ENCODE measurements at regions not wholly inside any gene's neighbourhood (a gene's known extent, or its start where the extent isn't known, plus 50 kb on each side); places are given as distances from the start of the nearest gene placed in this dataset.

- Histone ChIP-seq H3K9me3 (ENCODE audit: control insufficient read depth, insufficient read depth, low read length) (no peaks in the 10 kb centered on the region), H3K4me3 (ENCODE audit: low read length) (no peak overlapping the region), H3K27ac (ENCODE audit: low read length) (no peak overlapping the region), H3K36me3 (ENCODE audit: control insufficient read depth, insufficient read depth, low read length) (no peaks in the 10 kb centered on the region), H3K4me1 (ENCODE audit: control insufficient read depth, insufficient read depth, low read length) (no peaks in the 10 kb centered on the region), H3K27me3 (ENCODE audit: control insufficient read depth, insufficient read depth, low read length) (no peaks in the 10 kb centered on the region)
- no CpG with 5 or more reads among the region's 1 CpG for WGBS (ENCODE audit: insufficient coverage, insufficient read length)
- no peak for DNase-seq (ENCODE audit: low read depth, low spot score)
Observed at GRCh38 chr4:129968778-129969177, 872.8 kb downstream of the C4orf33 start.

- no peak overlapping the region for H3K27ac ChIP-seq (ENCODE audit: low read length)
- no peak overlapping the region for H3K4me3 ChIP-seq (ENCODE audit: low read length)
- WGBS (ENCODE audit: insufficient coverage, insufficient read length): no CpG with 5 or more reads among the region's 3 CpGs
- H3K36me3 ChIP-seq (ENCODE audit: control insufficient read depth, insufficient read depth, low read length): no peaks in the 10 kb centered on the region
- H3K4me1 ChIP-seq (ENCODE audit: control insufficient read depth, insufficient read depth, low read length): no peaks in the 10 kb centered on the region
- H3K9me3 ChIP-seq (ENCODE audit: control insufficient read depth, insufficient read depth, low read length): no peaks in the 10 kb centered on the region
- H3K27me3 ChIP-seq (ENCODE audit: control insufficient read depth, insufficient read depth, low read length): no peaks in the 10 kb centered on the region
- DNase-seq (ENCODE audit: low read depth, low spot score): no peak
Observed at GRCh38 chr4:129970801-129971200, 874.8 kb downstream of the C4orf33 start.

GRCh38 chr4:129971419-129971818 is 875.5 kb downstream of the C4orf33 start:
- no peak overlapping the region for H3K27ac ChIP-seq (ENCODE audit: low read length)
- H3K36me3 ChIP-seq (ENCODE audit: control insufficient read depth, insufficient read depth, low read length): no peaks in the 10 kb centered on the region
- H3K4me1 ChIP-seq (ENCODE audit: control insufficient read depth, insufficient read depth, low read length): no peaks in the 10 kb centered on the region
- H3K27me3 ChIP-seq (ENCODE audit: control insufficient read depth, insufficient read depth, low read length): no peaks in the 10 kb centered on the region
- DNase-seq (ENCODE audit: low read depth, low spot score): no peak
- no peaks in the 10 kb centered on the region for H3K9me3 ChIP-seq (ENCODE audit: control insufficient read depth, insufficient read depth, low read length)
- no peak overlapping the region for H3K4me3 ChIP-seq (ENCODE audit: low read length)

- no CpG with 5 or more reads among the region's 1 CpG for WGBS (ENCODE audit: insufficient coverage, insufficient read length)
- H3K27ac ChIP-seq (ENCODE audit: low read length): no peak overlapping the region
- H3K4me3 ChIP-seq (ENCODE audit: low read length): no peak overlapping the region
- H3K36me3 ChIP-seq (ENCODE audit: control insufficient read depth, insufficient read depth, low read length): no peaks in the 10 kb centered on the region
- no peaks in the 10 kb centered on the region for H3K4me1 ChIP-seq (ENCODE audit: control insufficient read depth, insufficient read depth, low read length)
- DNase-seq (ENCODE audit: low read depth, low spot score): peak; percentile 29
- no peaks in the 10 kb centered on the region for H3K9me3 ChIP-seq (ENCODE audit: control insufficient read depth, insufficient read depth, low read length)
- no peaks in the 10 kb centered on the region for H3K27me3 ChIP-seq (ENCODE audit: control insufficient read depth, insufficient read depth, low read length)
Observed at GRCh38 chr4:129972257-129972656, 876.3 kb downstream of the C4orf33 start.

GRCh38 chr4:129974730-129975129 is 878.8 kb downstream of the C4orf33 start:
- no peak for DNase-seq (ENCODE audit: low read depth, low spot score)
- H3K4me1 ChIP-seq (ENCODE audit: control insufficient read depth, insufficient read depth, low read length): no peaks in the 10 kb centered on the region
- no peaks in the 10 kb centered on the region for H3K9me3 ChIP-seq (ENCODE audit: control insufficient read depth, insufficient read depth, low read length)
- no peaks in the 10 kb centered on the region for H3K36me3 ChIP-seq (ENCODE audit: control insufficient read depth, insufficient read depth, low read length)
- no peak overlapping the region for H3K4me3 ChIP-seq (ENCODE audit: low read length)
- no peak overlapping the region for H3K27ac ChIP-seq (ENCODE audit: low read length)
- no peaks in the 10 kb centered on the region for H3K27me3 ChIP-seq (ENCODE audit: control insufficient read depth, insufficient read depth, low read length)

- Histone ChIP-seq H3K4me1 (ENCODE audit: control insufficient read depth, insufficient read depth, low read length) (no peaks in the 10 kb centered on the region), H3K36me3 (ENCODE audit: control insufficient read depth, insufficient read depth, low read length) (no peaks in the 10 kb centered on the region), H3K4me3 (ENCODE audit: low read length) (no peak overlapping the region), H3K27me3 (ENCODE audit: control insufficient read depth, insufficient read depth, low read length) (no peaks in the 10 kb centered on the region), H3K9me3 (ENCODE audit: control insufficient read depth, insufficient read depth, low read length) (no peaks in the 10 kb centered on the region), H3K27ac (ENCODE audit: low read length) (no peak overlapping the region)
- no CpG with 5 or more reads among the region's 4 CpGs for WGBS (ENCODE audit: insufficient coverage, insufficient read length)
- DNase-seq (ENCODE audit: low read depth, low spot score): no peak
Observed at GRCh38 chr4:129978315-129978714, 882.4 kb downstream of the C4orf33 start.

- Histone ChIP-seq H3K4me1 (ENCODE audit: control insufficient read depth, insufficient read depth, low read length) (no peaks in the 10 kb centered on the region), H3K27me3 (ENCODE audit: control insufficient read depth, insufficient read depth, low read length) (no peaks in the 10 kb centered on the region), H3K9me3 (ENCODE audit: control insufficient read depth, insufficient read depth, low read length) (no peaks in the 10 kb centered on the region), H3K4me3 (ENCODE audit: low read length) (no peak overlapping the region), H3K36me3 (ENCODE audit: control insufficient read depth, insufficient read depth, low read length) (no peaks in the 10 kb centered on the region), H3K27ac (ENCODE audit: low read length) (no peak overlapping the region)
- no peak for DNase-seq (ENCODE audit: low read depth, low spot score)
Observed at GRCh38 chr4:129988957-129989356, 893.0 kb downstream of the C4orf33 start.

GRCh38 chr4:129994715-129995114 is 898.8 kb downstream of the C4orf33 start:
- no peak for DNase-seq (ENCODE audit: low read depth, low spot score)
- Histone ChIP-seq H3K4me3 (ENCODE audit: low read length) (no peak overlapping the region), H3K36me3 (ENCODE audit: control insufficient read depth, insufficient read depth, low read length) (no peaks in the 10 kb centered on the region), H3K27me3 (ENCODE audit: control insufficient read depth, insufficient read depth, low read length) (no peaks in the 10 kb centered on the region), H3K27ac (ENCODE audit: low read length) (no peak overlapping the region), H3K4me1 (ENCODE audit: control insufficient read depth, insufficient read depth, low read length) (no peaks in the 10 kb centered on the region), H3K9me3 (ENCODE audit: control insufficient read depth, insufficient read depth, low read length) (no peaks in the 10 kb centered on the region)
- no CpG with 5 or more reads among the region's 4 CpGs for WGBS (ENCODE audit: insufficient coverage, insufficient read length)

- Histone ChIP-seq H3K27me3 (ENCODE audit: control insufficient read depth, insufficient read depth, low read length) (no peaks in the 10 kb centered on the region), H3K4me1 (ENCODE audit: control insufficient read depth, insufficient read depth, low read length) (no peaks in the 10 kb centered on the region), H3K9me3 (ENCODE audit: control insufficient read depth, insufficient read depth, low read length) (no peaks in the 10 kb centered on the region), H3K4me3 (ENCODE audit: low read length) (no peak overlapping the region), H3K27ac (ENCODE audit: low read length) (no peak overlapping the region), H3K36me3 (ENCODE audit: control insufficient read depth, insufficient read depth, low read length) (no peaks in the 10 kb centered on the region)
- DNase-seq (ENCODE audit: low read depth, low spot score): no peak
- WGBS (ENCODE audit: insufficient coverage, insufficient read length): no CpG with 5 or more reads among the region's 7 CpGs
Observed at GRCh38 chr4:129998436-129999150, 902.6 kb downstream of the C4orf33 start.

GRCh38 chr4:129999156-129999555 is 903.2 kb downstream of the C4orf33 start:
- DNase-seq (ENCODE audit: low read depth, low spot score): no peak
- Histone ChIP-seq H3K27me3 (ENCODE audit: control insufficient read depth, insufficient read depth, low read length) (no peaks in the 10 kb centered on the region), H3K9me3 (ENCODE audit: control insufficient read depth, insufficient read depth, low read length) (no peaks in the 10 kb centered on the region)

GRCh38 chr4:130008461-130008860 is 912.5 kb downstream of the C4orf33 start:
- Histone ChIP-seq H3K27ac (ENCODE audit: low read length) (no peak overlapping the region), H3K9me3 (ENCODE audit: control insufficient read depth, insufficient read depth, low read length) (no peaks in the 10 kb centered on the region), H3K36me3 (ENCODE audit: control insufficient read depth, insufficient read depth, low read length) (no peaks in the 10 kb centered on the region), H3K27me3 (ENCODE audit: control insufficient read depth, insufficient read depth, low read length) (no peaks in the 10 kb centered on the region), H3K4me3 (ENCODE audit: low read length) (no peak overlapping the region), H3K4me1 (ENCODE audit: control insufficient read depth, insufficient read depth, low read length) (no peaks in the 10 kb centered on the region)
- no peak for DNase-seq (ENCODE audit: low read depth, low spot score)

More at GRCh38 chr4:129999156-129999555, 903.2 kb downstream of the C4orf33 start:
- H3K4me3 ChIP-seq (ENCODE audit: low read length): no peak overlapping the region
- no peaks in the 10 kb centered on the region for H3K36me3 ChIP-seq (ENCODE audit: control insufficient read depth, insufficient read depth, low read length)
- no peaks in the 10 kb centered on the region for H3K4me1 ChIP-seq (ENCODE audit: control insufficient read depth, insufficient read depth, low read length)
- H3K27ac ChIP-seq (ENCODE audit: low read length): no peak overlapping the region

All from iPS DF 6.9 (cell line).